RWPE2 (cell line): ENCODE measurements at regions not wholly inside any gene's neighbourhood (a gene's known extent, or its start where the extent isn't known, plus 50 kb on each side); places are given as distances from the start of the nearest gene placed in this dataset.

Source experiments
- ATAC-seq: fragments of 200-7000 bp; cut with Tn5 transposase; 3 replicates; pipeline ENCODE4 v1.9.1; 2021; ENCODE audit warnings: low read depth
- DNase-seq: peaks from one replicate; pipeline ENCODE4 v3.0.0-alpha.2; 2020; ENCODE audit warnings: low spot score
- H3K27ac ChIP-seq: fragments of 450-650 bp; 2 replicates; pipeline ENCODE4 v1.5.1; 2017; ENCODE audit warnings: mild to moderate bottlenecking; ENCODE audit not compliant: poor library complexity, severe bottlenecking
- H3K27me3 ChIP-seq: fragments of 250-450 bp; sonication (Bioruptor Pico); 2 replicates; pipeline ENCODE4 v1.5.1; 2021; ENCODE audit warnings: mild to moderate bottlenecking, moderate library complexity; ENCODE audit not compliant: insufficient read depth, poor library complexity, severe bottlenecking
- H3K36me3 ChIP-seq: fragments of 250-450 bp; sonication (Bioruptor Pico); 2 replicates; pipeline ENCODE4 v1.5.1; 2020; ENCODE audit warnings: low read depth, mild to moderate bottlenecking, moderate library complexity
- H3K4me1 ChIP-seq: fragments of 250-450 bp; sonication (Bioruptor Pico); 2 replicates; pipeline ENCODE4 v1.5.1; 2021; ENCODE audit warnings: mild to moderate bottlenecking, moderate library complexity; ENCODE audit not compliant: insufficient read depth, poor library complexity, severe bottlenecking
- H3K4me3 ChIP-seq: fragments of 250-450 bp; sonication (Bioruptor Pico); 2 replicates; pipeline ENCODE4 v1.5.1; 2021; ENCODE audit warnings: mild to moderate bottlenecking, moderate library complexity; ENCODE audit not compliant: severe bottlenecking
- H3K9me3 ChIP-seq: fragments of 250-450 bp; sonication (Bioruptor Pico); 2 replicates; pipeline ENCODE4 v1.5.1; 2021; ENCODE audit warnings: mild to moderate bottlenecking, moderate library complexity; ENCODE audit not compliant: severe bottlenecking
- CTCF ChIP-seq: fragments of 450-650 bp; IDR thresholded peaks from one replicate; pipeline ENCODE4 v1.5.1; 2017; ENCODE audit warnings: mild to moderate bottlenecking, moderate library complexity; ENCODE audit not compliant: poor library complexity, severe bottlenecking

GRCh38 chr1:18535391-18536210 is 54.9 kb downstream of the KLHDC7A start:
- no peak for TF ChIP-seq CTCF
- no peaks in the 10 kb centered on the region for H3K9me3 ChIP-seq
- no peaks in the 10 kb centered on the region for H3K36me3 ChIP-seq
- 0 out of 3 replicates have a peak, but pooled peaks have one; percentile 10 for ATAC-seq
- no peak overlapping the region for H3K4me3 ChIP-seq
- H3K4me1 ChIP-seq: no peaks in the 10 kb centered on the region
- DNase-seq: no peak
- peaks cover 60% of the 10 kb centered on the region for H3K27me3 ChIP-seq
- no peak overlapping the region for H3K27ac ChIP-seq

GRCh38 chr1:18536356-18536755 is 55.6 kb downstream of the KLHDC7A start:
- ATAC-seq: no peak
- Histone ChIP-seq H3K4me3 (no peak overlapping the region), H3K4me1 (no peaks in the 10 kb centered on the region), H3K9me3 (no peaks in the 10 kb centered on the region), H3K36me3 (no peaks in the 10 kb centered on the region), H3K27ac (no peak overlapping the region), H3K27me3 (peaks cover 63% of the 10 kb centered on the region)
- no peak for TF ChIP-seq CTCF
- DNase-seq: no peak

GRCh38 chr1:18536915-18537314 is 56.2 kb downstream of the KLHDC7A start:
- no peaks in the 10 kb centered on the region for H3K4me1 ChIP-seq
- no peaks in the 10 kb centered on the region for H3K9me3 ChIP-seq
- TF ChIP-seq CTCF: no peak
- DNase-seq (no peak), ATAC-seq (no peak)
- H3K27ac ChIP-seq: no peak overlapping the region
- no peaks in the 10 kb centered on the region for H3K36me3 ChIP-seq
- H3K27me3 ChIP-seq: peaks cover 65% of the 10 kb centered on the region
- H3K4me3 ChIP-seq: no peak overlapping the region

- H3K27me3 ChIP-seq: peaks cover 70% of the 10 kb centered on the region
- no peaks in the 10 kb centered on the region for H3K4me1 ChIP-seq
- no peaks in the 10 kb centered on the region for H3K9me3 ChIP-seq
- TF ChIP-seq CTCF: no peak
- H3K27ac ChIP-seq: no peak overlapping the region
- no peak for DNase-seq
- no peaks in the 10 kb centered on the region for H3K36me3 ChIP-seq
- no peak for ATAC-seq
- H3K4me3 ChIP-seq: no peak overlapping the region
Measured at GRCh38 chr1:18537386-18538306, 56.9 kb downstream of the KLHDC7A start.
